ENCODE measurements at regions not wholly inside any gene's neighbourhood (a gene's known extent, or its start where the extent isn't known, plus 50 kb on each side); places are given as distances from the start of the nearest gene placed in this dataset.
"Not testable (repeated sequence)": the region's sequence is repeated elsewhere in the genome, so short reads cannot be mapped to it uniquely, and the experiment has no call there.

- no peaks in the 10 kb centered on the region for H4K20me1 ChIP-seq (ENCODE audit: low read depth, low read length)
- no peak overlapping the region for H3K4me3 ChIP-seq (ENCODE audit: insufficient read depth, low read length, poor library complexity, severe bottlenecking)
- no peaks in the 10 kb centered on the region for H3F3A ChIP-seq (ENCODE audit: insufficient read depth)
- no peak overlapping the region for H3K4me2 ChIP-seq (ENCODE audit: low read depth, low read length, poor library complexity, severe bottlenecking)
- no peak for TF ChIP-seq CTCF (IDR thresholded peaks at IDR 0.05; ENCODE audit: insufficient read depth, low read length, poor library complexity, severe bottlenecking)
- TF ChIP-seq EZH2phosphoT487 (conservative IDR thresholded peaks at IDR 0.05; ENCODE audit: low read length): no peak
- H3K27me3 ChIP-seq (ENCODE audit: low read length): no peaks in the 10 kb centered on the region
- H3K79me2 ChIP-seq (ENCODE audit: insufficient read depth, low read length): no peaks in the 10 kb centered on the region
- no peaks in the 10 kb centered on the region for H3K9me2 ChIP-seq (replicated peaks; ENCODE audit: insufficient read depth, low read length)
- no peak overlapping the region for H3K9ac ChIP-seq (ENCODE audit: low read length)
- no peak overlapping the region for H3K27ac ChIP-seq (ENCODE audit: low read depth, low read length)
- H2AFZ ChIP-seq (ENCODE audit: low read depth, low read length, severe bottlenecking): no peak overlapping the region
- H3K9me3 ChIP-seq (ENCODE audit: insufficient read depth, low read length): no peaks in the 10 kb centered on the region
- no peaks in the 10 kb centered on the region for H3K36me3 ChIP-seq (ENCODE audit: low read length)
These were observed 287.6 kb upstream of the GOT2 start for GRCh38 chr16:59021751-59022150.

GRCh38 chr16:59013930-59014329, 279.8 kb upstream of the GOT2 start:
- H3K4me2 ChIP-seq (ENCODE audit: low read depth, low read length, poor library complexity, severe bottlenecking): no peak overlapping the region
- H4K20me1 ChIP-seq (ENCODE audit: low read depth, low read length): no peaks in the 10 kb centered on the region; the same call in 1 of the 2 replicates
- no peaks in the 10 kb centered on the region for H3K27me3 ChIP-seq (ENCODE audit: low read length)
- no peak overlapping the region for H3K27ac ChIP-seq (ENCODE audit: low read depth, low read length)
- H3K79me2 ChIP-seq (ENCODE audit: insufficient read depth, low read length): no peaks in the 10 kb centered on the region
- no peak overlapping the region for H3K4me3 ChIP-seq (ENCODE audit: insufficient read depth, low read length, poor library complexity, severe bottlenecking)
- H3K9me2 ChIP-seq (replicated peaks; ENCODE audit: insufficient read depth, low read length): no peaks in the 10 kb centered on the region; the same call in 1 of the 2 replicates
- no peaks in the 10 kb centered on the region for H3K9me3 ChIP-seq (ENCODE audit: insufficient read depth, low read length)
- no peak overlapping the region for H3K9ac ChIP-seq (ENCODE audit: low read length)
- no peaks in the 10 kb centered on the region for H3K36me3 ChIP-seq (ENCODE audit: low read length)
- H2AFZ ChIP-seq (ENCODE audit: low read depth, low read length, severe bottlenecking): no peak overlapping the region
- H3F3A ChIP-seq (ENCODE audit: insufficient read depth): no peaks in the 10 kb centered on the region
- TF ChIP-seq EZH2phosphoT487 (conservative IDR thresholded peaks at IDR 0.05; ENCODE audit: low read length): no peak
- TF ChIP-seq CTCF (IDR thresholded peaks at IDR 0.05; ENCODE audit: insufficient read depth, low read length, poor library complexity, severe bottlenecking): no peak

GRCh38 chr16:58999762-59000161, 265.6 kb upstream of the GOT2 start:
- Histone ChIP-seq H4K20me1 (ENCODE audit: low read depth, low read length) (no peaks in the 10 kb centered on the region), H3K36me3 (ENCODE audit: low read length) (no peaks in the 10 kb centered on the region), H3K79me2 (ENCODE audit: insufficient read depth, low read length) (no peaks in the 10 kb centered on the region), H3K9ac (ENCODE audit: low read length) (no peak overlapping the region), H3K4me2 (ENCODE audit: low read depth, low read length, poor library complexity, severe bottlenecking) (no peak overlapping the region), H3K27ac (ENCODE audit: low read depth, low read length) (no peak overlapping the region), H3K4me3 (ENCODE audit: insufficient read depth, low read length, poor library complexity, severe bottlenecking) (no peak overlapping the region), H3K9me2 (replicated peaks; ENCODE audit: insufficient read depth, low read length) (no peaks in the 10 kb centered on the region), H3F3A (ENCODE audit: insufficient read depth) (no peaks in the 10 kb centered on the region), H2AFZ (ENCODE audit: low read depth, low read length, severe bottlenecking) (no peak overlapping the region), H3K27me3 (ENCODE audit: low read length) (no peaks in the 10 kb centered on the region), H3K9me3 (ENCODE audit: insufficient read depth, low read length) (no peaks in the 10 kb centered on the region)
- TF ChIP-seq EZH2phosphoT487 (conservative IDR thresholded peaks at IDR 0.05; ENCODE audit: low read length) (no peak), CTCF (IDR thresholded peaks at IDR 0.05; ENCODE audit: insufficient read depth, low read length, poor library complexity, severe bottlenecking) (no peak)

- H4K20me1 ChIP-seq (ENCODE audit: low read depth, low read length); H3K4me2 ChIP-seq (ENCODE audit: low read depth, low read length, poor library complexity, severe bottlenecking); H3K27ac ChIP-seq (ENCODE audit: low read depth, low read length); H3K36me3 ChIP-seq (ENCODE audit: low read length); H3K4me3 ChIP-seq (ENCODE audit: insufficient read depth, low read length, poor library complexity, severe bottlenecking); H3K27me3 ChIP-seq (ENCODE audit: low read length); H2AFZ ChIP-seq (ENCODE audit: low read depth, low read length, severe bottlenecking); H3K9ac ChIP-seq (ENCODE audit: low read length); H3K9me2 ChIP-seq (replicated peaks; ENCODE audit: insufficient read depth, low read length); H3K9me3 ChIP-seq (ENCODE audit: insufficient read depth, low read length); H3K79me2 ChIP-seq (ENCODE audit: insufficient read depth, low read length); H3F3A ChIP-seq (ENCODE audit: insufficient read depth): not testable (repeated sequence)
These were observed 258.6 kb upstream of the GOT2 start for GRCh38 chr16:58992755-58993154.

GRCh38 chr16:58983181-58983965, 249.3 kb upstream of the GOT2 start:
- not testable (repeated sequence) for H3K9me3 ChIP-seq (ENCODE audit: insufficient read depth, low read length); H3K9me2 ChIP-seq (replicated peaks; ENCODE audit: insufficient read depth, low read length); H3K36me3 ChIP-seq (ENCODE audit: low read length); H4K20me1 ChIP-seq (ENCODE audit: low read depth, low read length); H2AFZ ChIP-seq (ENCODE audit: low read depth, low read length, severe bottlenecking); H3K27ac ChIP-seq (ENCODE audit: low read depth, low read length); H3K9ac ChIP-seq (ENCODE audit: low read length); H3K4me2 ChIP-seq (ENCODE audit: low read depth, low read length, poor library complexity, severe bottlenecking); H3K4me3 ChIP-seq (ENCODE audit: insufficient read depth, low read length, poor library complexity, severe bottlenecking); H3K79me2 ChIP-seq (ENCODE audit: insufficient read depth, low read length); H3F3A ChIP-seq (ENCODE audit: insufficient read depth); H3K27me3 ChIP-seq (ENCODE audit: low read length)

Data from SU-DHL-6 (cell line).